ENCODE measurements at regions not wholly inside any gene's neighbourhood (a gene's known extent, or its start where the extent isn't known, plus 50 kb on each side); places are given as distances from the start of the nearest gene placed in this dataset.
"Not testable (repeated sequence)": the region's sequence is repeated elsewhere in the genome, so short reads cannot be mapped to it uniquely, and the experiment has no call there.

GRCh38 chr12:97005174-97005573 is 98.1 kb downstream of the NEDD1 start:
- intact Hi-C loops (cut with DNase I), result no loop called here
- no peak for DNase-seq

GRCh38 chr12:97005646-97006045 is 98.6 kb downstream of the NEDD1 start:
- intact Hi-C loops (cut with DNase I), result no loop called here
- DNase-seq, result no peak

DNA sequence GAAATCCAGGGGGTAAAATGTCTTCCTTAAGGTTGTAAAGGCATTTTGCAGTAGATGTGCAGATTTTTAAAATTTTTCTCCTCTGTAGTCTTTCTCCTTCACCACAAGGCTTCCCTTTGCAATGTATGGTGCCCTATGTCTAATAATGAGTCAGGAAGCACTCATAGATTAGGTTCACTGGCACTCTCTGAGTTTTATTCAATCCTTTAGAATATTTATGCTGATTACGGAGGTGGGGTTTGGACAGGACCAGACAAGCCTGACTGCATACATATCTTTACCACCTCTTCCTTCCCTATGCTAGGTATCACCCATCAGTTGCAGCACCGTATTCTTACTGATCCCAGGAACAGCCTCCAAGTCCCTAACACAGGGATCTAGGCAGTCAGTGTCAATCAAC is 99.5 kb downstream of the NEDD1 start:
- no peak for DNase-seq
- intact Hi-C loops (cut with DNase I), result no loop called here

DNA sequence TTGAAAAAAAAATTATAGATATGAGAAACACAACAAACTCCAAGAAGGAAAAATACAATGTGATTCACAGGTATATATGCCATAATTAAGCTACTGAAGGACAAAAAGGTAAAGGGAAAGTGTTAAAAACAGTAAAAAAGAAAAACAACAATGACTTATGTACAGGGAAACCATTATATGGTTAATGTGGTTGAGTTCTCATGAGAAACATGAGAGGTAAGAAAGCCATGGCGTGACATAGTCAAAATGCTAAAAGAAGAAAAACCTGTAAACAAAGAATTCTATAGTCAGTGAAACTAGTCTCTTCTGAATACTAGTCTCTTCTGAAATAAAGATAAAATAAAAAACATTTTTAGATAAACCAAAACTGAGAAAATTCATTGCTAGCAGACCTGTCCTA is 109.1 kb downstream of the NEDD1 start:
- no peak for DNase-seq
- intact Hi-C loops (cut with DNase I), result no loop called here

GRCh38 chr12:97017213-97017612 is 110.2 kb downstream of the NEDD1 start:
- intact Hi-C loops (cut with DNase I), result no loop called here
- DNase-seq, result no peak

DNA sequence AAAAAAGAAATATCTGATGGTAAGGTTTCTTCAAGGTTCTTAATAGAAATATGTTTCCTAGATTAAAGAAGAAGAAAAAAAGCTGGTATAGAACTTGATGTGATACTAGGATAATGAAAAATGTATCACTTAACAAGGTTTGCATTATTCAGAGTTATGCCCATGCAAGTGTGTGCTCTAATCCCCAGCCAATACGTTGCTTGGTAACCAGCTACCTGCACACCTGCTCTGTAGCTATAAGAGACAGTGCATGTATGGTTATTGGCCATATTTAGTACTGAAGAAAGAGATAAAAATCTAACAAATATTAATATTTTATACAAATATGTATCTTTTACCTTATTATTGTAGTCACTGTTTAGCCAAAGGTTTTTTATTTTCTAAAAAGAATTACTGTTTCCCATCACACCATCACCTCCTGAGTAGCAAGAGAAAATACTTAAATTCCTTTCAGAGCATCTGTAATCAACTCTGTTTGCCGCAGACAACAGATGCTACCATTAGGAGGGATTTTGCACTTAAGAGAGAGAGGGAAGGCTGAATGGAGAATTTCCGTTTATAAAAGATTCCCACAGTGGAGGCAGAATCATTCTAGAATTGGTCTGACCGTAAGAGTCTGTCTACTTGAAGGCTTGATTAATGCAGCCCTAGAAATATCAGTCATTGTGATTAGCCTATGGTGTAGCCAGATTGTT is 115.6 kb downstream of the NEDD1 start:
- intact Hi-C loops (cut with DNase I), result no loop called here
- no peak for DNase-seq

DNA sequence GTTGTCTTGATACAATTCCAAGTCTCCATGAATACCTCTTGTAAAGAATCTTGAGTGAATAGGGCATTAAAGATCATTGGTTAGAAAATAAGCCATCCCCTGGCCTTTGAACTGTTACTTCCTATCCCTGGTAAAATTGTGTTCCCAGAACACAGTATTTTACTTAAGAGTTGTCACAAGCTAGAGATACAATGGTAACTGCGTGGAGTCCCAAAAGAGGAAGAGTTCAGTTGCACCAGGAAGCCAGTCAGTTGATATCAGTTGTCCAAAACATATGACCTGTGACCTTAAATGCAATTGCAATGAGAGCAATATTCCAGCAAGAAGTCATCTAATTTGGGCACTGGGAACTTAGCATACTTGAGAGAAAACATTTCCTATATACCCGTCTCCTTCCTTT is 117.3 kb downstream of the NEDD1 start:
- intact Hi-C loops (cut with DNase I), result no loop called here
- no peak for DNase-seq

GRCh38 chr12:97026901-97027300 is 119.8 kb downstream of the NEDD1 start:
- intact Hi-C loops (cut with DNase I), result no loop called here

GRCh38 chr12:97027482-97027881 is 120.4 kb downstream of the NEDD1 start:
- no peak for DNase-seq
- intact Hi-C loops (cut with DNase I), result no loop called here

More at GRCh38 chr12:97026901-97027300, 119.8 kb downstream of the NEDD1 start:
- no peak for DNase-seq

DNA sequence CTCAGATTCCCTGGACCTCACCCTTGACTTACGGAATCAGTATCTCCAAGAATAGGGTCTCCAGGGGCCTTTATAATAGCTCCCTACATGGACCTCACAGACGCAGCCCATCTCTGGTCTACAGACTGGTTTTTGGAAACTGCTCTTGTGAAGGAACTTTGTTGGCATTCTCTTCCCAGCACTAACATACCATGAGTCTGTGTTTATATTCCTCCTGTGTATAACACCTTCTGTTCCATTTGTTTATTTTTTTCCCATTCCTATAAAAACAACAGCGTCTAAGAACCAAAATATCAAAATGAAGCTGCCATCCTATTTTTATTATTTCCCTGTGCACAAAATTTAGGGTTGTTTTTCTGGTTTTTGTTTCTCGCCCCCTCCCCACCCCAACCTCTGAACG is 131.1 kb downstream of the NEDD1 start:
- no peak for DNase-seq
- intact Hi-C loops (cut with DNase I), result no loop called here

DNA sequence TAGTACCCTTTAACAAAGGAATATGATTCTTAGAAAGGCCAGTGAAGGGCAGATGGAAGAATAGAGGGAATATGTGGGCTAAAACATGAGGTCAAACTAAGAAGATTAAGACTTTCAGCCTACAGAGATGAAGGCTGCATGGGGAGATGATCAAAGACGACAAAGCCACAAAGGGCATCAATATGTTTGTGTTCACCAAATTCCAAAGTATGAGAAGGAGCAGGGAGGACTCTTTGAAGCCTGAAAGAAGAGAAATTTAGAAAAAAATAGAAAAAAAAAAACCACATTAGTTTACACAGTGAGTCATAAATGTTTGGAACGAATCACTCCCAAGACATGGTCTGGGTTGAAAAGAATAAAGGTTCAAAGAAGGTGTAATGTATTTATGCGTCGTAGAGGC is 131.8 kb downstream of the NEDD1 start:
- intact Hi-C loops (cut with DNase I), result no loop called here
- DNase-seq, result no peak

GRCh38 chr12:97046901-97047300 is 139.8 kb downstream of the NEDD1 start:
- DNase-seq, result peak in 1 of 10 donors; percentile 12
- intact Hi-C loops (cut with DNase I), result no loop called here

GRCh38 chr12:97047361-97047760 is 140.3 kb downstream of the NEDD1 start:
- DNase-seq, result peak in 4 of 10 donors; percentile 8 to 70 (median 41)
- intact Hi-C loops (cut with DNase I), result no loop called here

GRCh38 chr12:97048421-97049035 is 141.5 kb downstream of the NEDD1 start:
- intact Hi-C loops (cut with DNase I), result no loop called here
- no peak for DNase-seq

GRCh38 chr12:97050509-97050908 is 143.5 kb downstream of the NEDD1 start:
- intact Hi-C loops (cut with DNase I), result no loop called here
- no peak for DNase-seq

GRCh38 chr12:97051341-97051740 is 144.3 kb downstream of the NEDD1 start:
- DNase-seq, result no peak
- intact Hi-C loops (cut with DNase I), result no loop called here

DNA sequence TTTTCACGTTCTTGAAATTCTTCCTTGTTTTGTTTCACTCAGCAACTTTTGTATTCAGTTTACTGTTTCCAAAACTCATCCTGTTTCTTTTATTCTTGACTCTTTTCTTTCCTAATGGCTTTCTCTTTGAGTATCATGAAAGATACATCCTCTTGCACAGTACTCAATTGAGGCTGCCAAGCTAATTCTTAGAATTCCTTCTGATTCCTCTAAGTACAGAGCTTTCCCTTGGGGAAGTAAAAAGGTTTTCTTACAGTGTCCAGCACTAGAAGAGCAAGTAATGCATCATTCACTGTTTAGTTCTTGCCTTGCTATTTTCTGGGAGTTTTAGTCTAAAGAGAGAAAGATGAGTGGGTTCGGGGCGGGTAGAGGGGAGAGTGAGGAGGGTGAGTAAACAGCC is 154.1 kb downstream of the NEDD1 start:
- DNase-seq, result no peak
- intact Hi-C loops (cut with DNase I), result no loop called here

GRCh38 chr12:97063292-97063935 is 156.4 kb downstream of the NEDD1 start:
- intact Hi-C loops (cut with DNase I), result no loop called here
- no peak for DNase-seq

GRCh38 chr12:97075161-97075933 is 168.3 kb downstream of the NEDD1 start:
- intact Hi-C loops (cut with DNase I), result no loop called here
- DNase-seq, result no peak

DNA sequence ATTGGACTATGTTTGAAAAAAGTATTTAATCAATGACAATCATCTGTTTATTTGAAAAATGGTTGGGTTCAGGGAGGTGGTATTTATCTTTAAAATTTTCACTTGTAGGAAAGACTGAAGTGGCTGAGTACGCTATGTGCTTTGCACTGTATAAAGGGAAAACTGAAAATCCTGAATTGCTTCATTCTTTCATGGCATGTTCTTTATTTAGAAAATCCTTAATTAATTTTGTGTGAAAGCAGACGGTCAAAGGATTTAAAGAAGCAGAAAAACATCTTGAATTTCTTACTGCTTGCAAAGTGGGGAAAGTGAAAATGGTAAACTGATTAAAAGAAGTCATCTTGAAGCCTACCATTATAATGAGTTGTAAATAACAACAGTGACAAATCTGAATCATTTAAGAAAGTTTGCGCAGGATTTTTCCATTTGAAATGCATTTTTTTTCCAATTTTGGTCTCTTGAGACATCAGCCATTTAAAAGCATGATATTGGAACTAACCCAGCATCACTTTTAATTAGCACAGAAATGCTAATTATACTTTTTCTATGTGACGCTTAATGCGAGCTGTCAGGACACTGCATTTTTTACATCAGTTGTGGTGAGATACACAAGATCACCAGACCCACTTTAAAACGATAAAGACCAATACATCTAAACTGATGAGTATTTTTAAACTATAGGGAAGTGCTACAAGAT is 169.0 kb downstream of the NEDD1 start:
- DNase-seq, result no peak
- intact Hi-C loops (cut with DNase I), result no loop called here

DNA sequence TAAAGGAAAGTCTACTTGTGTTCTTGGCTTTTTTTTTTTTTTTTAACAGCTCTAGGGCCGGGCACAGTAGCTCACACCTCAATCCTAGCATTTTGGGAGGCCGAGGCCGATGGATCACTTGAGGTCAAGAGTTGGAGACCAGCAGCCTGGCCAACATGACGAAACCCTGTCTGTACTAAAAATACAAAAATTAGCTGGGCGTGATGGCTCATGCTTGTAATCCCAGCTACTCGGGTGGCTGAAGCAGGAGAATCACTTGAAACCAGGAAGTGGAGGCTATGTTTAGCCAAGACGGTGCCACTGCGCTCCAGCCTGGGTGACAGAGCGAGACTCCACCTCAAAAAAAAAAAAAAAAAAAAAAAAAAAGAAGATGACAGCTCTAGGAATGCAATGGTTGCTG is 169.9 kb downstream of the NEDD1 start:
- intact Hi-C loops (cut with DNase I); DNase-seq: not testable (repeated sequence)

Measured in posterior cingulate gyrus (tissue), 11 donors.